GM12801 (cell line): ENCODE measurements at regions not wholly inside any gene's neighbourhood (a gene's known extent, or its start where the extent isn't known, plus 50 kb on each side); places are given as distances from the start of the nearest gene placed in this dataset.

ENCODE experiments used
- CTCF ChIP-seq: IDR thresholded peaks from one replicate; pipeline ENCODE4 v1.5.1; 2011; ENCODE audit warnings: control low read depth; ENCODE audit not compliant: insufficient read length; ENCODE audit errors: extremely low read depth

GRCh38 chr6:98469141-98469540 lies 365.2 kb upstream of the POU3F2 start:
- no peak for TF ChIP-seq CTCF

- TF ChIP-seq CTCF, result no peak
These were observed 363.6 kb upstream of the POU3F2 start for GRCh38 chr6:98470821-98471220.

GRCh38 chr6:98471444-98471843 lies 362.9 kb upstream of the POU3F2 start:
- TF ChIP-seq CTCF, result no peak

- no peak for TF ChIP-seq CTCF
These were observed 357.1 kb upstream of the POU3F2 start for GRCh38 chr6:98477231-98477630.

- no peak for TF ChIP-seq CTCF
These were observed 349.7 kb upstream of the POU3F2 start for GRCh38 chr6:98484696-98485095.

GRCh38 chr6:98485593-98485992 lies 348.8 kb upstream of the POU3F2 start:
- no peak for TF ChIP-seq CTCF

- TF ChIP-seq CTCF, result no peak
These were observed 348.3 kb upstream of the POU3F2 start for GRCh38 chr6:98486057-98486456.

- TF ChIP-seq CTCF, result no peak
These were observed 346.8 kb upstream of the POU3F2 start for GRCh38 chr6:98487612-98488011.
